ENCODE measurements at regions not wholly inside any gene's neighbourhood (a gene's known extent, or its start where the extent isn't known, plus 50 kb on each side); places are given as distances from the start of the nearest gene placed in this dataset.

DNA sequence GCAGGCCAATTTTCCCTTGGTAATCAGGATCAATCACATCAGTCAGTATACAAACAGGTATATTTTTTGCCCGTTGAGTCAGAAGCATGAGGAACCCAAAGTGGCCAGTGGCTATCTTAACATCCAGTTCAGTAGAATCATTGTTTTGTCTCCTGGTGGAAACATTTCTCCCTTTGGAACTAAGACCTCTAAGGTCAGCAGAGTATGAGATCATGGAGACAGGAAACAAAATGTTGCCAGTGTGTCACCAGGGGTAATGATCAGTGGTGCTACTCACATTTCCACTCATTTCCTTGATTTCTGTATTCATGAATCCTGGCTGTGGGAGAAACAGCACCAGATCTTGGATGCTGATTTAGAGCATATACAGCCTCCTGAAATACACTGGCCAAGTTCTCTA lies 553.0 kb downstream of the CSNK1G3 start:
- no peak for DNase-seq (ENCODE audit: low spot score)

DNA sequence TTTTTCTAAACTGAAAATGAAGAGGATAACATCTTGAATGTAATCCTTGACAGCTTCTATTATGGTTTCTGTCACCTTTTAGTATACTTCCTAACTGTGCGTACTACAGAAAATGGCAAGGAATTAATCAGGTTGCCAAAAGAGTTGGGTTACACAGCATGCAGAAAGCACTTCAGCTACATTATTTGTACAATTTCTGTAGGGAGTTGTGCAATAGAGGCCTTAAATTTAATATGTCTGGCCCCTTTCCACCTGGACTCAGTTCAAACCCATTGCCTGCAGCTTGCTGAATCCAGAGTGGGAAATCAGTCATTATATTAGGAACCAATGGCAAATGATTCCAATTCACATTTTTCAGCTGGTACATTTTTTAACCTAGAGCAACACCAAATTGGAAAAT lies 549.7 kb downstream of the CSNK1G3 start:
- DNase-seq (ENCODE audit: low spot score), result peak; percentile 57

DNA sequence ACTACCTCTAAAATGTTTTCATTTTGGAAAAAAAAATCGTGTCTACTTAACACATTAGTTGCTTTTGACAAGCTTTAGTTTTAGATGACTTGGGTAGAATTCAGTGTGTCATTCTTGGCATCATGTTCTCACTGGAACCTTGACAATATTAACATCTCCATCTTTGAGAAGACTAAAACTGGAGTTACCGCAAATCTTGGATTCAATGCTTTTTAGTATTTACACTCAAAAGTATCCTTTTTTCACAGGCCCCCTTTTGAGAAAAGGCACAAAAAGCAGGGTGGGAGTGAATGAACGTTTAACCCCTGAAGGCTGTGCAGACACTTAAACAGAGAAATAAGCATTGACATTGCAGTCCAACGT lies 549.1 kb downstream of the CSNK1G3 start:
- no peak for DNase-seq (ENCODE audit: low spot score)

DNA sequence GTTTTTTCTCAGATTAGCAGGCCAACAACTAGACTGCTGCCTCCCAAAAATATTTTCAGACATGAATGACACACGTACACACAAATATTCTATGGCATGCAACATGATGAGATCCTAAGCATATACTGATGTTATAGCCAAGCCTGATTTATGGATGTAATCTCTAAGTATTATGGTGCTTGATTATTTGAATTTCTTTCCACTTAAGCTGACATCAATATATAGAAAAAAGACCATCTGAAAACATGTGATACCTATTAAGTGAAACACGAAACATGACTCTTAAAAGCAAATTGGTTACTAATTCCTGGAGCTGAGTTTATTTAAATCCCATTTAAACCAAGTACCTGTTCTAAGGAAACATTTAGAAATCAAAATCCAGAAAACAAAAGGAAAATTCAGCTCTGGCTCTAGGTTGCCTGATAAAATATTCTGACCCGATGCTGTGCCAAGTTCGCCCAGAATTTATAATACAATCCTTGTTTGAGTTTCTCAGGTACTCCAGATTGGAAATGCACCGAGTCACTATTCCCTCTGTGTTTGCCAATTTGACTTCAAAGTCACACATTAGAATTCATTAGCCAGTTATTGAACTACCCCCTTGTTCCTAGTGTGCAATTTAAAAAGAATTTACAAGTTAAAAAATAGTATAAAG lies 548.6 kb downstream of the CSNK1G3 start:
- DNase-seq (ENCODE audit: low spot score), result no peak

DNA sequence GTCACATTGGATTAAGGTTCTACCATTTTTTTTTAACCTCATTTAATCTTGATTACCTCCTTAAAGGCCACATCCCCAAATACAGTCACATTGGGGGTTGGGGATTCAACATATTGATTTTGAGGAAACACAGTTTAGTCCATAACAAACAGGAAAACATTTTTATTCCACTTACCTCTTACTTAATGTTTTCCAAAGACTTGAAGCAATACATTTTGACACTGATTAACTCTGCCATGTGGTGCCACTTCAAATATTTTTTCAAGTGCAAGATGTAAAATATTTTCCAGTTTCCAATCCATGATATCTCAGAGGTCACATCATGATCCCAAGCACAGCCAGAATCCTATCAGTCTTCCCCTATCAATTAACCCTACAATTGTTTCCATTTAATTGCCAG lies 548.0 kb downstream of the CSNK1G3 start:
- DNase-seq (ENCODE audit: low spot score), result no peak

DNA sequence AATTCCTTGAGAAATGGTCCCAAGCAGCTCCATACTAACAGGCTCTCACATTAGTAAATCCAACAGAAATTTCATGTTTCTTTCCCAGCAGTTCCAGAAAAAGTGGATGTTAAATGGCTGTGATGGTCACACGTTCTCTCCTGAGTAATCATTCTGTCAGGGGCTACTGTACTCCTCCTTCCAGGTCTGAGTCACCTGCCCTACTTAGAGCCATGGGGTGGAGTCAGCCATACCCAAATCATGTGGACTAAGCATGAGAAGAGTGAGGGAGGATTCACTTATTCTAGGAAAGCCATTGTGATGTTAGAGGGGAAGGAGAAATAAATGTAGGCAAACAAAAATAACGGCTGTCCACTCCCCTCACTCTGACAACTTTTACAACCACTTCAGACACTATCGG lies 547.2 kb downstream of the CSNK1G3 start:
- DNase-seq (ENCODE audit: low spot score), result no peak

DNA sequence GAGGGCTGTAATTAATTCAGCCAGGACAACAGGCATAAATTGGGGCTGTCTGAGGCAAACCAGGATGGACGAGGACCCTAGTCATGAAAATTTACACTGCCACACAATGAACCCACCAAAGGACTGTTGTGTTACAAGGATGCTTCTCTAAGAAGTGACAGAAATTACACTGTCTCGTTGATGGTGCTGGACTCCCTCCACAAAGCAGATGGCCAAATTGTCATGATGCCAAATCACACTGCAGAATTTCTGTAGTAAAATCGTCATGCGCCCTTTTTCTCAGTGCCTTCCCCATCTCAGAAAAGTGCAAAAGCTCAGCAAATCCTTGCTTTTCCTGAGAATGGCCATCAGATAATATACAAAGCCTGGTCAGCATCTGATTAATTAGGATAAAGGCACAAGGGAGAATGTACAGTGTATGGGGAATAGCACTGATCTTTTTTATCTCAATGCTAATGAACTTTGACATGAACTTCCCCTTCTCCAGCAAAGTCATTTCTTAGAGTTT lies 545.8 kb downstream of the CSNK1G3 start:
- DNase-seq (ENCODE audit: low spot score), result no peak

DNA sequence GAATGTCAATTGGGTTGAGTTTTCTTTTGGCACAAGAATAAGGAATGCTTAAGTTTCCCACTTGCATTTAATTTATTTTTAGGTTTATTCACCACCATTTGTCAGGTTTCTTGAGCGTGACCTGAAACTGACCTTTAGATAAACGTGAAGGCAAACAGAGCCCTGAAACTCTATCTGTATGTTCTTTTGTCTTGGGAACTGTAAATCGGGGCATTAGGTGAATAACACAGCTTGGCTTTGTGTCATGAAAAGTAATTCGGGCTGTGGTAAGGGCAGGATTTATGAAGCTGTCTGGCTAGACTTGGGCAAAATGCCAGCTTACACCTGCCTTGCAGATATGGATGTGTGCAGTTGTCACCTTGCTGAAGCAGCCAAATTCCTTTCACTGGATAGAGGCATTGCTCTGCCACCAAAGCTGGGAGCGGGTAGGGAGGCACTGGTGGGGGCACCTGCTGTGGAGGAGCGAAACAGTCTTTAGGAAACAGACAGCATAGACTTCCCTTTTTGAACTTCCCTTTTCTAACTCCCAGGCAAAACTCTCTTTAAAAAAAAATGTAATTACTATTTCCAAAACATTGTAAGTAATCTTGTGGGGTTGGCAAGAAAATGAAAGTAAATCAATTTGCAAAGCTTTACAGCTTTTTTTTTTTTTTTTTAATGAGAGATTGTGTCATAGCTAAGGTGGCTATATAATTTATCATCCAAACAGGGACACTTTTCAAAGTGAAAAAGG lies 545.2 kb downstream of the CSNK1G3 start:
- DNase-seq (ENCODE audit: low spot score), result peak; percentile 46

DNA sequence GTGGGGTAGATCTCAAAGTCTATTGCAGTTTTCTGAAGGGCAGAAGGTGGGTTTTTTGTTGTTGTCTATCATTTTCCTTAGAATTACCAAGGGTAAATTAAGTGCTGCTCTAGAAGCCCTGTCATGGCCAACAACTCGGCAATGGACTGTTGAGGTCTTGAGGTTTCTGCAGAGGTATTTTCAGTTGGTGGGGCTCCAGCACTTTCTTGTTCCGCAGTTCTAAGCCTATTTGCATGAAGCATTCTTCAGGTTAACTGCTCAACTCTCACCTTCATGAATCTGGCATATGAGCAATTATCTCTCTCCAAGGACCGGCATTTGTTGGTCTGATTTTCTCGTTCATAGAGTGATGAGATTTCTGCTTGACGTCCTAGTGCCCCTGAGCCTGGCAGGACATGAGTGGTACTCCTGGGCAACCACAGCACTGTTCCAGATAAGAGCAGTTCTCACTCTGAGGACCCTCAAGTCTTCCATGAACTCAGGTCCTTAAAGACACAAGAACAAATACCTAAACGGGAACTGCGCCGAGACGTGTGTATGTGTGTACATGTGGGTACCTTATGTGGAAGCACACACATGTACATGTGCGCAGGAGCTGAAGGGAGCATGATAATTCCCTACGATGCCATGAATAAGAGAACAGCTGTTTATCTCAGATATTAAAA lies 544.5 kb downstream of the CSNK1G3 start:
- DNase-seq (ENCODE audit: low spot score), result no peak

DNA sequence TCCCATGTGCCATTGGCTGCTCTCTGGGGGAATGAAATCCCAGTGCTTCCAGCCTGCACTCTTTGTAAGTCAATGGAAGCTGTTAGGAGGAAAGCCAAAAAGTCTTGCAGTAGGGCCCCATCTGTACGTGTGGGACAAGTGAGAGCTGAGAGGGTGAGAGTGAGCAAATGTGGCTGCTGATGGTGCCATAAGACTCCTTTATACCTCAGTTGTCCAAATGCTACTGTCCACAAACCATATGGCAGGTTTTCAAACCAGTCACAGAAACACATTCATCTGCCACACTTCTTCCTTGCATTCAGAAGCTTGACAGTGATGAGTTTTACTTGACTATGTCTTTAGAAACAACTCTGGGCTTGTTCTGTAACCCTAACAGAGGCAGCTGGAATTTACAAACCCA lies 543.8 kb downstream of the CSNK1G3 start:
- no peak for DNase-seq (ENCODE audit: low spot score)

DNA sequence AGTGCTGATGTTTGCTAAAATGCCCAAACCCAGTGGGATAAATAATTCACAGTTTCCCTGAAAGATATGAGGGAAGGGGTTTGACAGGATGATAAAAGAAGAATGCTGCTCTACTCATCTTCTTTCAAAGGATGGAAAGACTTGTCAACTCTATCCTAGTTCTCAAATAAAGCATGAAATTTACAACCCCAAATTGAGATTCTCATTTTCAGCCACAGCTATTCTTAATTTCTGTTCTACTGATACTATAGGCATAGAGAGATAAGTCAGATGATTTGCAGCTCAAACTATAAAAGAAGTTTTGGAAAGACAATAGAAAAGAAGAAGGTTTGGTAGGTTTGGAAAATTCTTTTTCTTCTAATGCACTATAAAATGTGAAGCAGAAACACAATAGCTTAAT lies 542.6 kb downstream of the CSNK1G3 start:
- DNase-seq (ENCODE audit: low spot score), result no peak

DNA sequence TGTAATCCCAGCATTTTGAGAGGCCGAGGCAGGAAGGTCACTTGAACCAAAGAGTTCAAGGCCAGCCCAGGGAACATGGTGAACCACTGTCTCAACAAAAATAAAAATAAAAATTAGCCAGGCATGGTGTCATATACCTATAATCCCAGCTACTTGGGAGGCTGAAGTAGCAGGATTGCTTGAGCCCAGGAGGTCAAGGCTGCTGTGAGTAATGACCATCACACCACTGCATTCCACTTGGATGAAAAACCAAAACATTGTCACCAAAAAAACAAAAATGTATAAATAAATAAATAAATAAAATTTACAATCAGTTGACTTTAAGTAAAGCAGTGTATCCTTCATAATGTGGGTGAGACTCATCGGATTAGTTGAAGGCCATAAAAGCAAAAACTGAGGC lies 541.4 kb downstream of the CSNK1G3 start:
- DNase-seq (ENCODE audit: low spot score), result no peak

DNA sequence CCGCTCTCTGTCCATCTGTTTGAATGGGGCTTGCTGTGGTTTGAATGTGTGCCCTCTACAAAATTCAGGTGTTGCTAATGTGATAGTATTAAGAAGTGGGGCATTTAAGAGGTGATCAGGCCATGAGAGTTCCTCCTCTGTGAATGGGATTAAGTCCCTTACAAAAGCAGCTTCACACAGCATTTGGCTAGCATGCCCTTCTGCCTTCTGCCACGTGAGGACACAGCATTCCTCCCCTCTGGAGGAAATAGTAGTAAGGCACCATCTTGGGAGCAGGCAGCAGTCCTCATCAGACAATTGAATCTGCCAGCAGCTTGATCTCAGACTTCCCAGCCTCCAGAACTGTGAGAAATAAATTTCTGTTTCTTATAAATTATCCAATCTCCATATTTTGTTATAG lies 540.2 kb downstream of the CSNK1G3 start:
- DNase-seq (ENCODE audit: low spot score), result no peak

DNA sequence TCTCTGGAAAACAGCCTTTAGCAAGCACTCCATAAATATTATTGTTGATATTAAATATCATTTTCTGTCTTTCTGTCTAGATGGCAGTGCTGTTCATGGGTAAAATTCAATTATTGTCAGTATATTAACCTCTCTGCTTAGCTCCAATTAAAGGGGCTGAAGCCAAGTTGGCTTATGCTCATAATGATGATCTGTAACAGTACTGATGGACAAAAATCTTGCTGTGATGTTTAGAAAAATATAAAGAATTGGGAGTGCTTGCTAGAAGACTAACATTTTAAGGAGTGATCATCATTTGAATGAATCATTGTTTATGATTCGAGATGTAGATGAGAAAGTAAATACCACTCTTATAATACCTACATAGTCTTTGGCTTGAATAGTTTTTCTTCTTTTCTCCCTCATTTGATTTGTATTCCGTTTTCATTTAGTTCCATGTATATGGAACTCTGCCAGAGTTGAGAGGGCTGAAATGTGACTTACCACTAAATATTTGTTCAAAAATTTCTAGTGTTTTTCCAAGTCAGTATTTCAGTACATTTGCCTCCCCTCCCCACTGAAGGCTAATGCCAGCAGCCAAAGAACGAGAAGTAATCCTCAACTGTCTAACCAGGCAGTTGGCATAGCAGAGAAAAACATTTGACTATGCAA lies 538.3 kb downstream of the CSNK1G3 start:
- no peak for DNase-seq (ENCODE audit: low spot score)

DNA sequence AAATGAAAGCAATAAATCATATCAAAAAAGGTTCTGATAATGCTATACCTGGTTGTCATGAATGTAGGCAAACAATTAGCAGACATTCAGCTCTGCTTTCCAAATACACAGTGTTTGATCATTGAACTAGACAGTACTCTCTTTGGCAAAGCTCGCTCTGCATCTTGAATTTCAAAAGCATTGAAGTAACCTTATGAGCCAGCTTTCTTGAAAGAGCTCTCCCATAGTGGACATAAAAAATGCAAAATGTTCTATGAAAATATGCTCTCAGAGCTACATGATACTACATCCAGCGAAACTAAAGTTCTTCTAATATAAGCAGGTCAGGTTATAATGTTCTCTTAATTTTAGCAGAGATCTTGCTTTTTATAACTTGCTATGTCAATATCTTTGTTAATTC lies 533.4 kb downstream of the CSNK1G3 start:
- DNase-seq (ENCODE audit: low spot score), result no peak

DNA sequence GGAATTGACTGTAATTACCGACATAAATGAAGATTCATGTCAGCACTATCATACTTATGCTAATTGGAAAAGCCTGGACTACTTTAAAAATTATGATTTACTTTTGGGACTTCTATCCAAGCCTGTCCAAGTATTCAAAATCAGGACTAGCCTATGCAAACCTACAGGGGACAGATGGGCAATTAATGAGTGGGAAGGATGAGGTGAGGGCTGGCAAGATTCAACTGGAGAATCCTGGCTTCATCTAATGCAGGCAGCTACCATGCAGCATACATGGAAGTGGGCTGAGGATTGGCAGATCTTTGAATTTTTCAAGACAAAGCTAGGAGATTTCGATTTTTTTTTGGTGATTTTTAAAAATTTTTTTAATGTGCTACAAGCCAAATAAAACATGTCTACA lies 532.6 kb downstream of the CSNK1G3 start:
- no peak for DNase-seq (ENCODE audit: low spot score)

DNA sequence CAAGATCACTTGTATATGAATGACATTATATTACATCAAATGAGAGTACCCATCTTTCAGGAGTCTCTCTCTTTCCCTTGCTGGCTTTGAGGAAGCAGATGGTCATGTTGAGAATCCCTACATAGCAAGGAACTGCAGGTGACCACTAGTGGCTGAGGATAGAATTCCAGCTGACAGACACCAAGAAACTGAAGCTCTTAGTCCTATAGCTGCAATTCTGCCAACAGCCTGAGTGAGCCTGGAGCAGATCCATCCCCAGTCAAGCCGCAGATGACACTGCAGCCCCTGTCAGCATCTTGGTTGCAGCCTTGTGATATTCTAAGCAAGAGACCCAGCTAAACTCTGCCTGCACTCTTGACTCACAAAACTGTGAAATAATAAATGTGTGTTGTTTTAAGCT lies 531.5 kb downstream of the CSNK1G3 start:
- no peak for DNase-seq (ENCODE audit: low spot score)

DNA sequence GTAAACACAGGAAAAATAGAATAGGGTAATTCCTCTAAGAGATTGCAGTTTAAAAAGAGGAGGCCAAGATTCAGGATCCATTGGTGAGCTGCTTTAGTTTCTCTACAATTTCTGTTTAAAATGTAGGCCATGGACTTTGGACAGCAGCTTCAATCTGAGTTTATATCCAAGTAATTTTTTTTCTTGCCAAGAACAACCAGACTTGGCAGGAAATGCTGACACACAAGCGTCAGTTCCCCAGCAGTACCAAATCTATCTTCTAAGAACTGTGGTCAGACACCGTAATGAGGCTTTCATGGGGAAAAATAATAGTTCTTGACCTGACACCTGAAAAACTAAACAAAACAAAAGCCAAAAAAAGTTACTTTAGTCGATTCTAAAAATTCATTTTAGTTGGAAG lies 528.8 kb downstream of the CSNK1G3 start:
- no peak for DNase-seq (ENCODE audit: low spot score)

DNA sequence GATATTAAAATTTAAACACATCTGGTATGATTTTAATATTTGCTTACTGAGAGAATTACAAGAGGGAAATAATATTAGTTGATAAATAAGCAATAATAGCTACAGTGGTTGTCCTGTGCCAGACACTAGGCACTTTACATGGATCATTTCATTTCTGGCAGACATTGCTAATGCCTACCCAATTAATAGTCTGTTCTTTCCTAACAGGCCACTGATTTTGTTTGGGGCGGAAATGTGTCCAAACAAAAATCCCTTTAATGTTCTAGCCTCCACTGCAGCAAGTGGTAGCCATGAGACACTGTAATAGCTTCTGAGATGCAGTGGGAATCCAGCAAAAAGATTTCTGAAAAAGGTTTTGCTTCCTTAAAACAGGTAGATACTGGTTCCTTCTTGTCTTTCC lies 527.4 kb downstream of the CSNK1G3 start:
- DNase-seq (ENCODE audit: low spot score), result no peak

DNA sequence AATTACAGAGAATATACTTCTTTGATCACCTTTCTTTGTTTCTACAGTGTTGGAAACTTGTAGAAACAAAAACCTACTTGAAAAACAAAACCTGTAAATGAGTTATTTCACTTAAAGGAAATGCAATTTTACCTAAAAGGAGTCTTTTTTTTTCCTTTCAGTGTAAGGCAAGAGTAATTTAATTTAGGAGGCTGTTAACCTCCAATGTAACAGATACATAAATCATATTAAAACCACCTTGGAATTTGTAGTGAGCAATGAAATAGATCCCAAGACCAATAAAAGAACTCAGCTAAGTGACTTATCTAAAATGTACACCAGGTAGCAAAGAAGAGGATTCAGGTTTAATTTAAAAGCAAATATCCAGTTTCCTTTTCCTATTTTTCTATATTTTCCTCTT lies 524.8 kb downstream of the CSNK1G3 start:
- no peak for DNase-seq (ENCODE audit: low spot score)

DNA sequence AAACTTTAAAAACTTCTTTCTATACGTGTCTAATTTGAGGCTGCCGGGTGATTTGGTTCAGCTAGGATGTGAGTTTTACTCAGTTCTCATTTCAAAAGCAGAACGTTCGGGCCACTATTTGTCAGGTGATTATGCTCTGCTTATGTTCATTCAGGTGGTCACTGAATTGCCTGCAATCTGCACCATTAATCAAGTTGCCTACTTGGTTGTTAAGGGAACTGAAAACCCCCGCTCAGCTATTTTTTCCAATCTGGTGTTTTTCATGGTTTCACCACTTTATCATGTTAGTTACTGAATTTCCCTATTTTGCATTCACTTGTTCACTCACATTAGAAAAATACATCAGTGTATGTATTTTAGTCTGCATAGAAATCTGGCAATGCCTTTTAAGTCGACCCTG lies 523.0 kb downstream of the CSNK1G3 start:
- no peak for DNase-seq (ENCODE audit: low spot score)

DNA sequence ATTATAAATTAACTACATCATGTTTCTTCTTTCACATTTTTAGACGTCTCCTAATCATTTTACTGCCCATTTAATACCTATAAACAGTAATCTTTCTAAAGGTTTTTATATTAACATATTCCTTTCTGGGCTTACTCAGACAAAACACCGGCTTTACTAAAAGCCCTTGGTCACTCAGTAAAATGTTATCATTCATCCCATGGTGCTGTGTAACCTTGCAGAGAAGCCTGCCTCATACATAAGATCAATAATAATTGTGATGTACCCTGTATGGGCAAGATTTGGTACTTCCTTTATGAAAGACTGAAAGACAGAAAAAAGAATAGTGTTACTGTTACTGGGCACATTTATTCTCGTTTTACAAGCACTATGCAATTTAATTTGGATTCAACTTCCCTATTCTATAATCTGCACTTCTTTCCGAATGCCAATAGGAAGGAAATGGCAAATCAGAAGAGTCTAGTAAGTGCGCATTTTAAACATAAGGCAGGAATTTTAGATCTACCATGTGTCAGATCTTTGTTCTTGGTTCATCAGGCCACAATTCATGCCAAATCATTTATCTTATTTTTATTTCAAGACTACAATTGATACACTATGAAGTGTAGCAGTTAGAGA lies 522.2 kb downstream of the CSNK1G3 start:
- no peak for DNase-seq (ENCODE audit: low spot score)

Data from ureter (tissue), 1 donor.